ENCODE measurements at regions not wholly inside any gene's neighbourhood (a gene's known extent, or its start where the extent isn't known, plus 50 kb on each side); places are given as distances from the start of the nearest gene placed in this dataset.

GRCh38 chrX:40488296-40488695 lies 92.5 kb upstream of the ATP6AP2 start:
- TF ChIP-seq CTCF (IDR thresholded peaks at IDR 0.05), result no peak
- TF ChIP-seq POLR2AphosphoS5 (IDR thresholded peaks at IDR 0.05), result no peak

All from suprapubic skin (tissue), 3 donors.